Thyroid gland (tissue), 4 donors: ENCODE measurements at regions not wholly inside any gene's neighbourhood (a gene's known extent, or its start where the extent isn't known, plus 50 kb on each side); places are given as distances from the start of the nearest gene placed in this dataset.

Source experiments
- DNase-seq, 2 donors: peaks; one replicate each; pipeline ENCODE4 v3.0.0-alpha.2; 2019
- H3K27ac ChIP-seq, 3 donors: fragments of 200-600 bp; sonication (generic); 1 replicate in 2 of 3; 2 replicates in 1 of 3; pipeline ENCODE4 v1.5.1; 2016 to 2019; ENCODE audit warnings: mild to moderate bottlenecking in 1 of 3, moderate library complexity in 1 of 3
- H3K27me3 ChIP-seq: fragments of 200-600 bp; sonication (generic); one replicate; pipeline ENCODE4 v1.5.1; 2019
- H3K36me3 ChIP-seq, 2 donors: fragments of 200-600 bp; sonication (generic); one replicate each; pipeline ENCODE4 v1.5.1; 2016 to 2019
- H3K4me1 ChIP-seq, 2 donors: fragments of 200-600 bp; sonication (generic); one replicate each; pipeline ENCODE4 v1.5.1; 2017 to 2019
- H3K4me3 ChIP-seq, 3 donors: fragments of 200-600 bp; sonication (generic); replicated peaks in 1 of 3; 1 replicate in 2 of 3; 2 replicates in 1 of 3; pipeline ENCODE4 v1.5.1; 2016; ENCODE audit warnings: mild to moderate bottlenecking in 1 of 3
- H3K9me3 ChIP-seq: fragments of 200-600 bp; sonication (generic); one replicate; pipeline ENCODE4 v1.5.1; 2017
- CTCF ChIP-seq, 6 experiments: fragments of 200-600 bp in 3 of 6; fragments of 450-650 bp in 3 of 6; sonication (generic) in 3 of 6; IDR thresholded peaks; one replicate each; pipeline ENCODE4 v1.5.1; 2016 to 2019; ENCODE audit warnings: antibody characterized with exemption in 6 of 6, mild to moderate bottlenecking in 2 of 6, inconsistent platforms in 1 of 6, moderate library complexity in 1 of 6
- POLR2A ChIP-seq, 2 donors: fragments of 450-650 bp; IDR thresholded peaks; one replicate each; pipeline ENCODE4 v1.6.1; 2017; ENCODE audit warnings: antibody characterized with exemption in 2 of 2, mild to moderate bottlenecking in 2 of 2, moderate library complexity in 1 of 2
- WGBS, 2 donors: methylation state at CpG; one replicate each; pipeline ENCODE4 v1.1.5; 2017; 5-methylcytosine and 5-hydroxymethylcytosine counted together
- intact Hi-C: fragments of 100-400 bp; cut with DNase I; formaldehyde crosslinking; loops from one replicate; pipeline ENCODE4 v1.15.1; 2023

GRCh38 chr3:159150180-159150579 lies 348.3 kb downstream of the MFSD1 start:
- Histone ChIP-seq H3K4me3 (no peak overlapping the region), H3K9me3 (no peaks in the 10 kb centered on the region), H3K27ac (no peak overlapping the region), H3K4me1 (no peaks in the 10 kb centered on the region), H3K36me3 (no peaks in the 10 kb centered on the region), H3K27me3 (no peaks in the 10 kb centered on the region)
- 77 to 85% methylated on average over 3 of the region's 3 CpGs for WGBS, 2 donors
- intact Hi-C loops: no loop called here
- no peak for TF ChIP-seq POLR2A (IDR thresholded peaks at IDR 0.05)
- TF ChIP-seq CTCF (IDR thresholded peaks at IDR 0.05): no peak
- no peak for DNase-seq

- H3K27me3 ChIP-seq: no peaks in the 10 kb centered on the region
- H3K9me3 ChIP-seq: no peaks in the 10 kb centered on the region
- no peak for TF ChIP-seq CTCF (IDR thresholded peaks at IDR 0.05)
- TF ChIP-seq POLR2A (IDR thresholded peaks at IDR 0.05): no peak
- WGBS, 2 donors: 52 to 72% methylated on average over 5 of the region's 5 CpGs
- no peaks in the 10 kb centered on the region for H3K36me3 ChIP-seq
- DNase-seq: no peak
- H3K4me1 ChIP-seq: no peaks in the 10 kb centered on the region
- intact Hi-C loops: no loop called here
- no peak overlapping the region for H3K4me3 ChIP-seq
- no peak overlapping the region for H3K27ac ChIP-seq
These were observed 349.3 kb downstream of the MFSD1 start for GRCh38 chr3:159151130-159151529.

- no peaks in the 10 kb centered on the region for H3K4me1 ChIP-seq
- 90 to 94% methylated on average over 2 of the region's 2 CpGs for WGBS, 2 donors
- H3K36me3 ChIP-seq: no peaks in the 10 kb centered on the region
- intact Hi-C loops: no loop called here
- no peak for TF ChIP-seq CTCF (IDR thresholded peaks at IDR 0.05)
- no peak for TF ChIP-seq POLR2A (IDR thresholded peaks at IDR 0.05)
- H3K27me3 ChIP-seq: no peaks in the 10 kb centered on the region
- H3K27ac ChIP-seq: no peak overlapping the region
- no peak for DNase-seq
- no peaks in the 10 kb centered on the region for H3K9me3 ChIP-seq
- no peak overlapping the region for H3K4me3 ChIP-seq
These were observed 355.4 kb downstream of the MFSD1 start for GRCh38 chr3:159157275-159157674.

GRCh38 chr3:159158213-159158612 lies 356.4 kb downstream of the MFSD1 start:
- H3K27me3 ChIP-seq: no peaks in the 10 kb centered on the region
- H3K4me3 ChIP-seq: no peak overlapping the region
- H3K4me1 ChIP-seq: no peaks in the 10 kb centered on the region
- no peak overlapping the region for H3K27ac ChIP-seq
- no peaks in the 10 kb centered on the region for H3K9me3 ChIP-seq
- WGBS, 2 donors: 52 to 64% methylated on average over 2 of the region's 2 CpGs
- no peaks in the 10 kb centered on the region for H3K36me3 ChIP-seq
- intact Hi-C loops: no loop called here
- no peak for DNase-seq
- TF ChIP-seq CTCF (IDR thresholded peaks at IDR 0.05) (no peak), POLR2A (IDR thresholded peaks at IDR 0.05) (no peak)

GRCh38 chr3:159158801-159159200 lies 356.9 kb downstream of the MFSD1 start:
- Histone ChIP-seq H3K27me3 (no peaks in the 10 kb centered on the region), H3K4me3 (no peak overlapping the region), H3K36me3 (no peaks in the 10 kb centered on the region), H3K9me3 (no peaks in the 10 kb centered on the region), H3K4me1 (no peaks in the 10 kb centered on the region), H3K27ac (no peak overlapping the region)
- DNase-seq: no peak
- no peak for TF ChIP-seq CTCF (IDR thresholded peaks at IDR 0.05)
- TF ChIP-seq POLR2A (IDR thresholded peaks at IDR 0.05): no peak
- intact Hi-C loops: no loop called here
